ENCODE measurements at regions not wholly inside any gene's neighbourhood (a gene's known extent, or its start where the extent isn't known, plus 50 kb on each side); places are given as distances from the start of the nearest gene placed in this dataset.

DNA sequence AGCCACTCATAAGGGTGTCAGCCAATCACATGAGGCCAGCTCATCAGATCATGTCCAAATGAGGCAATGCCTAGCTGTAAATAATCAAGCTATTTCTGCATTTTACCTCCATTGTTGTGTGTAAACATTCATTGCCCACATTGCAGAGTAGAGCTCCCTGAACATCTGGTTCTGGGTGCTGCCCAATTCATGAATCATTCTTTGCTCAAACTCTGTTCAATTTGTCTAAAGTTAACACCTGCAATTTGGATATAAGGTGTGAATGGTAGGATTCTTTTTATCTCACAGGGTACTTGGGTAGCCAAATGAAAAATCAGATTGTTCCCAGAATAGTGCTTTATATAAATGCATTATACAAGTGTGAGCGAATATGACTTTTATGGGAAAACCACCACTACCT is 345.5 kb upstream of the NT5C1B start:
- Histone ChIP-seq H3K27ac (no peak overlapping the region), H3K4me1 (no peaks in the 10 kb centered on the region), H3K36me3 (no peaks in the 10 kb centered on the region), H3K9me3 (no peaks in the 10 kb centered on the region), H3K27me3 (no peaks in the 10 kb centered on the region), H3K4me3 (no peak overlapping the region)
- no peak for DNase-seq
- TF ChIP-seq POLR2A (IDR thresholded peaks at IDR 0.05) = no peak
- TF ChIP-seq, protein P1, sequence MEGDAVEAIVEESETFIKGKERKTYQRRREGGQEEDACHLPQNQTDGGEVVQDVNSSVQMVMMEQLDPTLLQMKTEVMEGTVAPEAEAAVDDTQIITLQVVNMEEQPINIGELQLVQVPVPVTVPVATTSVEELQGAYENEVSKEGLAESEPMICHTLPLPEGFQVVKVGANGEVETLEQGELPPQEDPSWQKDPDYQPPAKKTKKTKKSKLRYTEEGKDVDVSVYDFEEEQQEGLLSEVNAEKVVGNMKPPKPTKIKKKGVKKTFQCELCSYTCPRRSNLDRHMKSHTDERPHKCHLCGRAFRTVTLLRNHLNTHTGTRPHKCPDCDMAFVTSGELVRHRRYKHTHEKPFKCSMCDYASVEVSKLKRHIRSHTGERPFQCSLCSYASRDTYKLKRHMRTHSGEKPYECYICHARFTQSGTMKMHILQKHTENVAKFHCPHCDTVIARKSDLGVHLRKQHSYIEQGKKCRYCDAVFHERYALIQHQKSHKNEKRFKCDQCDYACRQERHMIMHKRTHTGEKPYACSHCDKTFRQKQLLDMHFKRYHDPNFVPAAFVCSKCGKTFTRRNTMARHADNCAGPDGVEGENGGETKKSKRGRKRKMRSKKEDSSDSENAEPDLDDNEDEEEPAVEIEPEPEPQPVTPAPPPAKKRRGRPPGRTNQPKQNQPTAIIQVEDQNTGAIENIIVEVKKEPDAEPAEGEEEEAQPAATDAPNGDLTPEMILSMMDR (IDR thresholded peaks at IDR 0.05) = no peak
- intact Hi-C loops (cut with DNase I; ENCODE audit: low total_unique reads) = no loop called here

DNA sequence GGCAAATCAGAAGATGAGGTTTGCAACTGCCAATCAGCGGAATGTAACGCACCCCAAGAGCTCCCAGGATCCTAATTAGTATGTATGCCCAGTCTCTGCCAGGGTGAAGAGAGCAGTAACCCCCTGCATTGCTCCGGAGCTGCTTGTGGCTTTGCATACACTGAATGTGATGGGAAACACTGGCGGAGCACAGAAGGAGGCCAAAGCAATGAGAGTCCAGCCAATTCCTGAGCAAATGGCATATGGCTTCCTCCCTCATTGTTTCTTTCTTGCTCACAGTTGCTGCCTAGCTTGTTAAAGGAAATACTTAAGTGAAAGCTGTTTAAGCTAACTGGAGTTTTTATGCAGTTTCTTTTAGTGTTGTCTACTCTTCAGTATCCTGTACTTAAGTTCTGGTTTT is 343.5 kb upstream of the NT5C1B start:
- Histone ChIP-seq H3K36me3 (no peaks in the 10 kb centered on the region), H3K27me3 (no peaks in the 10 kb centered on the region), H3K9me3 (no peaks in the 10 kb centered on the region), H3K4me3 (no peak overlapping the region), H3K4me1 (no peaks in the 10 kb centered on the region), H3K27ac (no peak overlapping the region)
- intact Hi-C loops (cut with DNase I; ENCODE audit: low total_unique reads) = no loop called here
- TF ChIP-seq, protein P1 (IDR thresholded peaks at IDR 0.05) = no peak
- TF ChIP-seq POLR2A (IDR thresholded peaks at IDR 0.05) = no peak
- no peak for DNase-seq

DNA sequence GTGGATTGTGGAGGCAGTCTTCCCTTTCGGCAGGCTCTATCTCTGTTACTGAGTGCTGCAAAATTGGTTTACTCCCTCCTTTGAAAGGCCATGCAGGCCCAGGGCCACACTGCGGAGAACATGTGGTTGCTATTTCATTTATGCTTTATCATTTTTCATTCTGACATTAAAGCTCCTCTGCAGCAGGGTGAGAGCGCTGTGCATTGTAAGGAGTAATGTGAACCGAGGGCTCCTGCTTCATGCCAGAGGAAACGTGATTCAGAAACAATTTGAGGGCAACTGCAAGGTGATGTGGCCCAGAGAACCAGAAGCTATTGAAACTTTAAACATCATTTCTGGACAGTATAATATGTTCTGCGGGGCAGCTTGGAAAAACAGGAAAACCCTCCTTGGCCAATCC is 341.6 kb upstream of the NT5C1B start:
- H3K27ac ChIP-seq = peak overlapping the region in 1 of 2 donors; percentile 6
- intact Hi-C loops (cut with DNase I; ENCODE audit: low total_unique reads) = no loop called here
- no peaks in the 10 kb centered on the region for H3K9me3 ChIP-seq
- H3K4me1 ChIP-seq = no peaks in the 10 kb centered on the region
- TF ChIP-seq POLR2A (IDR thresholded peaks at IDR 0.05) = no peak
- TF ChIP-seq, protein P1 (IDR thresholded peaks at IDR 0.05) = no peak
- DNase-seq = no peak
- H3K27me3 ChIP-seq = no peaks in the 10 kb centered on the region
- no peaks in the 10 kb centered on the region for H3K36me3 ChIP-seq
- no peak overlapping the region for H3K4me3 ChIP-seq

DNA sequence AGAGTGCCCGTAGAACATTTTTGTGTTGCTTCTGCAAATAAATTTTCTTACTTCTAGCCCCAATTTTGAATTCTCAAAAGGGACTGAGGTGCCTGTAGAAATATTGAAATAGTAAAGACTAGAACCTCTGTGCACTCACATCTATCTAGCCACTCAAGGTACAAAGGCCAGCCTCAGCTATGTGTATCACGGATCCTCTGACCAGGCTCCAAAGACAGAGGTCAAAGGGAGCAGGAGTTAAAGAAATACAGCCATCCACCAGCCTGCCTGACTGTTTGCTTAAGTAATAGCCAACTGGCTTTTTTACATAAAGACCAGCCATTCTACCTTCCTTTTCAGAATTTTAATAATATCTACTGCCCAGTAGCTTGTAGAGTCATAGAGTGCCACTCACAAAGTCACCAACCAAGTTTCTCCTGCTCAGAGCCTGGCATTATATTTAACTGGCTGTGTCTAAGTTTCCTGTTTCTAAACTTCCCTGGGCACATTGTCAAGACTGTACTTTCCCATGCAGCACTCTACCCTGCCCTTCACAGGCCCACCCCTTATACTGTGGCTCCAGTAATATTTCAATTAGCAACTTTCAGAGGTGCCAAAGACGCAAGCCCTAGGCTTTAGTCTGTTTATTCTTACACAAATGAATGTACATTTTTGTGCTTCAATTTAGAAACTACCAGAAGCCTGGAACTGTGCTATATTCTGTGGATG is 338.3 kb upstream of the NT5C1B start:
- no peak overlapping the region for H3K27ac ChIP-seq
- intact Hi-C loops (cut with DNase I; ENCODE audit: low total_unique reads) = no loop called here
- no peaks in the 10 kb centered on the region for H3K36me3 ChIP-seq
- no peak for DNase-seq
- no peak overlapping the region for H3K4me3 ChIP-seq
- TF ChIP-seq POLR2A (IDR thresholded peaks at IDR 0.05) = no peak
- TF ChIP-seq, protein P1 (IDR thresholded peaks at IDR 0.05) = no peak
- H3K9me3 ChIP-seq = no peaks in the 10 kb centered on the region
- H3K4me1 ChIP-seq = no peaks in the 10 kb centered on the region
- H3K27me3 ChIP-seq = no peaks in the 10 kb centered on the region

DNA sequence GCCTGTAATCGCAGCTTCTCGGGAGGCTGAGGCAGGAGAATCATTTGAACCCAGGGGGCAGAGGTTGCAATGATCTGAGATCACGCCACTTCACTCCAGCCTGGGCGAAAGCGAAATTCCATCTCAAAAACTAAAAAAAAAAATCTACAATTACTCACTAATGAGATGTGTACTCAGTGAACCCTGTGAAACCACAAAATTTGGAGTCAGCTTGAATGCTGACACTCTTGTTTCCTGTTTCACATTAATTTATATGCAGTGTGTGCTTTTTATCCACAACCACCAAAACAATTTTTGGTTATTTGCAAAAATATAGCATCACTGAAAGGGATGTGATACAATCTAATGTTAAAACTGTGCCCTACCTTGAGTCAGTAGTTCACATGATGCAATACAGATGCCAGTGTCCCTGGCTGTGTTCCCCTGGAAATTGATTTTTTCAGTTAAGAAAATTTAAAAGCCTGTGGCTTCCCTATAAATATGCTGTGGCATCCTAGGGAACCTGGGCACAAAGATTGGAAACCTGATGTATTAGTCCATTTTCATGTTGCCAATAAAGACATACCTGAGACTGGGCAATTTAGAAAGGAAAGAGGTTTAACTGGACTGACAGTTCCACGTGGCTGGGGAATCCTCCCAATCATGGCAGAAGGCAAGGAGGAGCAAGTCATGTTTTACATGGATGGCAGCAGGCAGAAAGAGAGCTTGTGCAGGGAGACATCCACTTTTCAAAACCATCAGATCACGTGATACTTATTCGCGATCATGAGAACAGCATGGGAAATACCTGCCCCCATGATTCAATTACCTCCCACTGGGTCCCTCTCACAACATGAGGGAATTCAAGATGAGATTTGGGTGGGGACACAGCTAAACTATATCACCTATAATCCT is 337.5 kb upstream of the NT5C1B start:
- intact Hi-C loops (cut with DNase I; ENCODE audit: low total_unique reads) = no loop called here
- TF ChIP-seq, protein P1 (IDR thresholded peaks at IDR 0.05) = no peak
- no peak for TF ChIP-seq POLR2A (IDR thresholded peaks at IDR 0.05)
- Histone ChIP-seq H3K27ac (no peak overlapping the region), H3K4me3 (no peak overlapping the region), H3K36me3 (no peaks in the 10 kb centered on the region), H3K27me3 (no peaks in the 10 kb centered on the region), H3K9me3 (no peaks in the 10 kb centered on the region), H3K4me1 (no peaks in the 10 kb centered on the region)
- no peak for DNase-seq
